Cardiac muscle cell (in vitro differentiated cells and primary cell): ENCODE measurements at regions not wholly inside any gene's neighbourhood (a gene's known extent, or its start where the extent isn't known, plus 50 kb on each side); places are given as distances from the start of the nearest gene placed in this dataset.
A peak's percentile ranks its signal among the peaks of the same experiment; 100 is the strongest.
"Not testable (repeated sequence)": the region's sequence is repeated elsewhere in the genome, so short reads cannot be mapped to it uniquely, and the experiment has no call there.

Experiments
- DNase-seq, 2 donors: peaks; one replicate each; pipeline versions ENCODE4 v3.0.0 to v3.0.0-alpha.2; 2010 to 2017; ENCODE audit warnings: low read depth in 1 of 2, low spot score in 1 of 2
- H3K27ac ChIP-seq: fragments of 200-600 bp; sonication (generic); 2 replicates; pipeline ENCODE4 v1.5.1; 2016
- H3K27me3 ChIP-seq: fragments of 200-600 bp; sonication (generic); 2 replicates; pipeline ENCODE4 v1.6.0; 2016; ENCODE audit warnings: control low read depth
- H3K36me3 ChIP-seq: fragments of 200-600 bp; sonication (generic); 2 replicates; pipeline ENCODE4 v1.5.1; 2016; ENCODE audit warnings: control low read depth
- H3K4me1 ChIP-seq: fragments of 200-600 bp; sonication (generic); 2 replicates; pipeline ENCODE4 v1.8.1; 2017; ENCODE audit warnings: low read depth, mild to moderate bottlenecking, mixed run types
- H3K4me3 ChIP-seq: fragments of 200-600 bp; sonication (generic); 2 replicates; pipeline ENCODE4 v1.5.1; 2016; ENCODE audit warnings: mild to moderate bottlenecking
- H3K9me3 ChIP-seq: fragments of 200-600 bp; sonication (generic); 2 replicates; pipeline ENCODE4 v1.5.1; 2017; ENCODE audit warnings: low read depth, mild to moderate bottlenecking, control low read depth
- TF ChIP-seq, protein P1 (sequence below): IDR thresholded peaks from 2 replicates; pipeline ENCODE4 v1.5.1; 2012; ENCODE audit warnings: low read depth, mild to moderate bottlenecking, low read length

DNA sequence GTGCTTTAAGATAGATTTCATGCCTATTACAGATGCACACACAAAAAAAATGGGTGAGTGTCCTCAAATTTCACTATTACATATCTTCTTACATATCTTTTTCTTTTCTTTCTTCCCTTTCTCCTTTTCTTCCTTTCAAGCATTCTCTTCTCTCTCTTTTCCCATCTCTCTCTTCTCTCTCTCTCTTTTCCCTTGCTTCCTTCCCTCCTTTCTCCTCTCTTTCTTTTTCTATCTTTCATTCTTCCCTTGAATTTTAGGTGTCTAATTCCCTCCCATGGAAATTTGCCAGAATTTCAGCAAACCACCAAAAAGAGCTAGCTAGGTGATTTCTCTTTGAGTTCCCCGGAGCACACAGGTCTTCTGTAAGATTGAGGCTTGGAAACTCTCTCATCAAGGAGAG lies 395.3 kb upstream of the RUNX1 start:
- Histone ChIP-seq H3K4me3 (no peak overlapping the region), H3K27ac (no peak overlapping the region), H3K4me1 (no peaks in the 10 kb centered on the region), H3K9me3 (no peaks in the 10 kb centered on the region), H3K36me3 (no peaks in the 10 kb centered on the region), H3K27me3 (peaks cover 18% of the 10 kb centered on the region)
- TF ChIP-seq, protein P1, sequence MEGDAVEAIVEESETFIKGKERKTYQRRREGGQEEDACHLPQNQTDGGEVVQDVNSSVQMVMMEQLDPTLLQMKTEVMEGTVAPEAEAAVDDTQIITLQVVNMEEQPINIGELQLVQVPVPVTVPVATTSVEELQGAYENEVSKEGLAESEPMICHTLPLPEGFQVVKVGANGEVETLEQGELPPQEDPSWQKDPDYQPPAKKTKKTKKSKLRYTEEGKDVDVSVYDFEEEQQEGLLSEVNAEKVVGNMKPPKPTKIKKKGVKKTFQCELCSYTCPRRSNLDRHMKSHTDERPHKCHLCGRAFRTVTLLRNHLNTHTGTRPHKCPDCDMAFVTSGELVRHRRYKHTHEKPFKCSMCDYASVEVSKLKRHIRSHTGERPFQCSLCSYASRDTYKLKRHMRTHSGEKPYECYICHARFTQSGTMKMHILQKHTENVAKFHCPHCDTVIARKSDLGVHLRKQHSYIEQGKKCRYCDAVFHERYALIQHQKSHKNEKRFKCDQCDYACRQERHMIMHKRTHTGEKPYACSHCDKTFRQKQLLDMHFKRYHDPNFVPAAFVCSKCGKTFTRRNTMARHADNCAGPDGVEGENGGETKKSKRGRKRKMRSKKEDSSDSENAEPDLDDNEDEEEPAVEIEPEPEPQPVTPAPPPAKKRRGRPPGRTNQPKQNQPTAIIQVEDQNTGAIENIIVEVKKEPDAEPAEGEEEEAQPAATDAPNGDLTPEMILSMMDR, result no peak
- DNase-seq, result no peak

DNA sequence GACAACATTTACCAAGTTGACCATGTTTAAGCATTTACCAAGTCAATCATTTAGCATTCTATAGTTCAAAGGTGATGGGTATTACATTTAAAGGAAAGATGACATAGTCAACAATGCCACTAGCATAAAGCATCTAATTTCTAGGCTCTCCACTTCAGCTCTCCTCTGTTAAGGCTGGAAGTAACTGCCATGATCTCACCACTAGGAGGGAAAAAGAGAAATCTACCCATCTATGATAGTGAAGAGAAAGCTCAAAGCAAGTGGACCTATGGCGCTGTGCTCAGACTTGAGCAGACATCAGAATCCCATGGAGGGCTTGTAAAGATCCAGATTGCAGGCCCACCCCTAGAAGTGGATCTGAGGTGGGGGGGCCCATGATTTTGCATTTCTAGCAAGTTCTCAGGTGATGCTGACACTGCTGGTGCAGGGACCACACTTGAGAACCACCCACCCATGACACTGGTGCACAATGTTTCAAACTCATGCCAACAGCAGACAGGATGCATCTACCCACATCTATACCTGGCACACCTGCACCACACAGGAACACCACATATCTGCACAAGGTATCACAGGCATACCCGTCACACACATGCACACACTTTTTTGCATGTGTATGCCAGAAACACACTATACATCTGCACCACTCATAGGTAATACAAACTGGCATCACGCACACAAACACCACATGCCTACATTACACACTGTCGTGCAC lies 392.9 kb upstream of the RUNX1 start:
- no peak overlapping the region for H3K4me3 ChIP-seq
- no peak overlapping the region for H3K27ac ChIP-seq
- no peaks in the 10 kb centered on the region for H3K36me3 ChIP-seq
- DNase-seq, result no peak
- TF ChIP-seq, protein P1, result peak; percentile 21
- peaks cover 18% of the 10 kb centered on the region for H3K27me3 ChIP-seq
- no peaks in the 10 kb centered on the region for H3K4me1 ChIP-seq
- no peaks in the 10 kb centered on the region for H3K9me3 ChIP-seq

DNA sequence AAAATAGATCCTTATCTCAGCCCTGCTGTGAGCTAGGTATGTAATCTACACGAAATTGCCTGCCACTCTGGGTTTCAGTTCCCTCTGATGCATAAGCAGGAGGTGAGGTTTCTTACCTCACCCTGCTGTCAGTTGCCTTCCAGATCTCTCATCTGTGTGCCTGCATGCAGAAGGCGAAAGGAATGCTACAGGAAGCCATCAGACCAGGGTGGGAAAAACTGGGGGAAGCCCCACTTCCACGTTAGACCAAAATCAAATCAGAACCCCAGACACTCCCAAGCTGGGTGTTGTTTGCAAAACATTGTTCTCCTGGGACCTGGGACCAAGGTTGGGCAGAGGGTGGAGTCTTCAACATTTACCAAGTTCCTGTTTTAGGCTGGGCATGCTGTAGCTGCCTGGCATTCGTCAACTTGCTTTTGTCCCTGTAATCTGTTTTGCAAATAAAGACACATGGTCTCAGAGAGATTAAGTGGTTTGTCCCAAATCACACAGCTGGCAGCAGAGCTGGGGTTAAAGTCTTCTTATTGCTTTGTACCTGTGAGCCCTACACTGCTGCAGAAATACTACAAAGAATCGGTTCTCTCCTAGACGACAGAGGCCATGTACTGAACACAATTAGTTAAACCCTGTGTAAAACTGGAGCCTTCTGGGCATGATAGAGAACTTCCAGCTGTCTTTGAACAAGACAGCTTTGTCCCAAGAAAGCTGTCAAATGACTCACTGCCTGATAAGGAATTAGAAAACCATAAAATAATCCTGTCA lies 389.7 kb upstream of the RUNX1 start:
- H3K27me3 ChIP-seq, result peaks cover 6% of the 10 kb centered on the region
- H3K9me3 ChIP-seq, result no peaks in the 10 kb centered on the region
- no peaks in the 10 kb centered on the region for H3K36me3 ChIP-seq
- TF ChIP-seq, protein P1, result no peak
- no peak overlapping the region for H3K4me3 ChIP-seq
- peak in 1 of 2 donors; percentile 39 for DNase-seq
- H3K4me1 ChIP-seq, result no peaks in the 10 kb centered on the region
- H3K27ac ChIP-seq, result no peak overlapping the region

DNA sequence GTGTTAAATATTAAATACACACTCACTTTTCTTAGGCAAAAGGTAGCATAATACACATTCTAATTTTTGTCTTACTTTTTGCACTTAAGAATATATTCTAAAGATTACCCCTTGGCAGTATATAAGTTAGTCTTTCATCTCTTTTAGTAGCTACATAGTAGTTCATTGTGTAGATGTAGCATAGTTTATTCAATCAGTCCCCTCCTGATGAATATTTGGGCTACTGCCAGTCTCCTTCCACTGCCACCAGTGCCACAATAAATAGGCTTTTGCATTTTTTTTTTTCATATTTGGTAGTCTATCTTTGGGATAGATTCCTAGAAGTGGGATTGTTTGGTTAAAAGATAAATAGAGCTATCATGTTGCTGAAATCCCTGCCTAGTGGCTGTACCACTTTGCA lies 388.8 kb upstream of the RUNX1 start:
- no peak overlapping the region for H3K27ac ChIP-seq
- peaks cover 5% of the 10 kb centered on the region for H3K27me3 ChIP-seq
- H3K4me1 ChIP-seq, result no peaks in the 10 kb centered on the region
- DNase-seq, result no peak
- no peak overlapping the region for H3K4me3 ChIP-seq
- TF ChIP-seq, protein P1, result no peak
- H3K36me3 ChIP-seq, result no peaks in the 10 kb centered on the region
- no peaks in the 10 kb centered on the region for H3K9me3 ChIP-seq

DNA sequence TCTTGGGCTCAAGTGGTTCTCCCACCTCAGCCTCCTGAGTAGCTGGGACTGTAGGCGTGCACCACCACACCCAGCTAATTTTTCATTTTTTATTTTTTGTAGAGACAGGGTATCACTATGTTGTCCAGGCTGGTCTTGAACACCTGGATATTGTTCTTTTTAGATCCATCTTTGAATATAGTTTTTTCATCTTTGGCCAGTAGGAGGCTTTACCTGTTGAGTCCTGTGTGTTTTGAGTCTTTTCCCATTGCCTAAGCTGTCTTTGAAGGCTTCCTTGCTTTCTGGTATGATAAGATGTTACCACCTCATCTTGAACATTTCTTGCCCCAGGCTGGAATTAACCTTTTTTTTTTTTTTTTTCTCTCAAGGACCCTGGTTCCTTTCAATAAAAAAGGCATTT lies 387.8 kb upstream of the RUNX1 start:
- H3K36me3 ChIP-seq, result no peaks in the 10 kb centered on the region
- no peaks in the 10 kb centered on the region for H3K9me3 ChIP-seq
- DNase-seq, result no peak
- no peaks in the 10 kb centered on the region for H3K4me1 ChIP-seq
- no peaks in the 10 kb centered on the region for H3K27me3 ChIP-seq
- no peak overlapping the region for H3K4me3 ChIP-seq
- TF ChIP-seq, protein P1, result no peak
- H3K27ac ChIP-seq, result no peak overlapping the region

DNA sequence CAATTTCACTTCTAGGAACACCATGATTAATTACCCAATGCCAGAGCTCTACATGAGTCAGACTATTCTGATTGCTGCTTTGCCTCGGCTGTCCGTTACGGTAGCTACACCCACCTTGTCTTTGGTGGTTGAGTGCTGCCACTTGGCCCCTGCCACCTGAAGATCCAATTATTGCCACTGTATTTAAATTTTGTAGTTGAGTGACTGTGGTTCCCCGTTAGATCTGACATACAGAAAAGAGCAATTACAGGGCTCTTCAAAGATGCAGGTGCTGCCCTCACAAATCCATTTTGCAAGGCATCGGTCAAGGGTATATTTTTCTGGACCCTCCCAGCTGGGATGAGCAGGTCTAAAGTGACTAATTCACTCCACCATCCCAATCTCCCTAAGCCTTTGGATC lies 383.5 kb upstream of the RUNX1 start:
- not testable (repeated sequence) for H3K27me3 ChIP-seq, H3K4me1 ChIP-seq, H3K4me3 ChIP-seq, H3K36me3 ChIP-seq, DNase-seq, H3K27ac ChIP-seq, H3K9me3 ChIP-seq
